ENCODE measurements at regions not wholly inside any gene's neighbourhood (a gene's known extent, or its start where the extent isn't known, plus 50 kb on each side); places are given as distances from the start of the nearest gene placed in this dataset.

DNA sequence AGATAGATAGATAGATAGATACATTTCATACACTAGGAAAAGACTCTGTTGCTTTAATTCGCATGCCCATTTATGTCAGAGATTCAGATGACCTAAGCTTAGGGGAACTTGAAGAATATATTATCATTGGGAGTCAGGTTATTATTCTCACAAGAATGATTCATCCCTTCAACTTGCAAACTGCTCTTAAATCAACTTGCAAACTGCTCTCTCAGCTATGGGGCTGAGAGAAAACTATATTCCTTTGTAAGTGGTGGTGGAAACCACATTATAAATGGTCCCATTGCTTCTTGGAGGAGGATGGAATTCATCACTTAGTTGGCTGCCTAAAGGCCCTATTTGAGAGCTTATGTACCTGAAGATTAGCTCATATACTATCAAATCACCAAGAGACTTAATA, 160.9 kb upstream of the STAC start:
- CTCF ChIA-PET, result no interaction called here
- Mint-ChIP-seq H3K27me3 (no peaks in the 10 kb centered on the region), H3K9me3 (peaks cover 3 to 12% (median 5%) of the 10 kb centered on the region in 3 donors), H3K4me3 (no peak overlapping the region), H3K27ac (no peak overlapping the region), H3K36me3 (no peaks in the 10 kb centered on the region), H3K4me1 (no peaks in the 10 kb centered on the region)
- WGBS (ENCODE audit: insufficient coverage), result no CpG with 5 or more reads among the region's 1 CpG
- POLR2A ChIA-PET, result no interaction called here
- no peak for ATAC-seq (replicated peaks in 1 of 4)
- DNase-seq, result no peak
- Histone ChIP-seq H3K4me3 (ENCODE audit: control insufficient read depth in 1 of 2, extremely low read depth in 1 of 2, low read length in 1 of 2) (no peak overlapping the region), H3K27ac (ENCODE audit: low read length) (no peak overlapping the region), H3K4me1 (ENCODE audit: control insufficient read depth in 1 of 2, extremely low read depth in 1 of 2, insufficient read depth in 2 of 2, low read length in 2 of 2) (no peaks in the 10 kb centered on the region), H3K36me3 (ENCODE audit: control insufficient read depth in 2 of 2, extremely low read depth in 1 of 2, insufficient read depth in 1 of 2, low read length in 1 of 2) (no peaks in the 10 kb centered on the region), H3K9me3 (no peaks in the 10 kb centered on the region), H3K27me3 (replicated peaks in 1 of 2; ENCODE audit: control insufficient read depth in 2 of 2, extremely low read depth in 1 of 2, insufficient read depth in 2 of 2, low read length in 1 of 2) (no peaks in the 10 kb centered on the region)

DNA sequence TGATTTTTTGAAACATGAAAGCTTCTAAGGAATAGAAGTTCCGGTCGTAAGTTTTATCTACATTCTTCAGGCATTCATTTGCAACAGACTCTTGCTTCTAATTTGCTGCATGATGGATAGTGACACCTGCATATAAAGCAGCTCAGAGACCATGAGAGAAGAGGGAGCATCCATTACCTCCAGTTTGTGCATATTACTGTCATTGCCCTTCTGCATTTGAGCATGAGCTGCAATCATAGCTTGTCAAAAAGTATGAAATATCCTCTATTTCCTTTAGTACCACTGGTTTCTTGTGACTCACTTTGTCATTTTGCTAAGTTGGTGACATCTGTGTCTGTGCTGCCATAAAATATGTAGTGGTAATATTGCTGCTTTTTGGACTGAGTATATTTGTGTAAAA, 160.1 kb upstream of the STAC start:
- no peak overlapping the region for H3K4me3 Mint-ChIP-seq
- DNase-seq (no peak), ATAC-seq (replicated peaks in 1 of 4) (no peak)
- CTCF ChIA-PET, result no interaction called here
- Histone ChIP-seq H3K27ac (ENCODE audit: low read length) (no peak overlapping the region), H3K9me3 (no peaks in the 10 kb centered on the region), H3K36me3 (ENCODE audit: control insufficient read depth in 2 of 2, extremely low read depth in 1 of 2, insufficient read depth in 1 of 2, low read length in 1 of 2) (no peaks in the 10 kb centered on the region), H3K4me1 (ENCODE audit: control insufficient read depth in 1 of 2, extremely low read depth in 1 of 2, insufficient read depth in 2 of 2, low read length in 2 of 2) (no peaks in the 10 kb centered on the region), H3K4me3 (ENCODE audit: control insufficient read depth in 1 of 2, extremely low read depth in 1 of 2, low read length in 1 of 2) (no peak overlapping the region), H3K27me3 (replicated peaks in 1 of 2; ENCODE audit: control insufficient read depth in 2 of 2, extremely low read depth in 1 of 2, insufficient read depth in 2 of 2, low read length in 1 of 2) (no peaks in the 10 kb centered on the region)
- 100% methylated on average over 2 of the region's 2 CpGs for WGBS (ENCODE audit: insufficient coverage)
- POLR2A ChIA-PET, result no interaction called here
- no peaks in the 10 kb centered on the region for H3K27me3 Mint-ChIP-seq
- no peaks in the 10 kb centered on the region for H3K4me1 Mint-ChIP-seq
- no peaks in the 10 kb centered on the region for H3K36me3 Mint-ChIP-seq
- H3K27ac Mint-ChIP-seq, result no peak overlapping the region
- H3K9me3 Mint-ChIP-seq, result peaks cover 5 to 14% (median 7%) of the 10 kb centered on the region in 3 donors

DNA sequence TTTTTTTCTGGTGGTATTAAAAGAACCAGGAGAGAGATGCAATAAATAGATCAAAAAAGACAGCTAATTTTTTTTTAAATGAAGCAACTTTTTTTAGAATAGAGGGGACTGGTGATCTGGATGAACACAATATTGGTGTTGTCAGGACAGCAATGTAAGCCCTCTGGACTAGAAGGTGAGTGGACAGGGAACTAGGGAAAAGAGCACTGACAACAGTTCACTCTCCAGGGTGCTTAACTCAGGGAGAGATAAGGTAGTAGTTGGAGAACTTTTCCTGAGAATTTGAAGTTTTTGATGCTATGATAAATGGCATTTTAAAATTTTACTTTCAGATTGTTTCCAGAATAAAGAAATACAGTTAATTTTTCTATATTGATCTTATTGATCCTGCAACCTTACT, 158.3 kb upstream of the STAC start:
- H3K36me3 Mint-ChIP-seq, result no peaks in the 10 kb centered on the region
- peaks cover 0 to 2% of the 10 kb centered on the region in 2 donors for H3K27me3 Mint-ChIP-seq
- ATAC-seq (replicated peaks in 1 of 4) (no peak), DNase-seq (no peak)
- Histone ChIP-seq H3K4me1 (ENCODE audit: control insufficient read depth in 1 of 2, extremely low read depth in 1 of 2, insufficient read depth in 2 of 2, low read length in 2 of 2) (no peaks in the 10 kb centered on the region), H3K27me3 (replicated peaks in 1 of 2; ENCODE audit: control insufficient read depth in 2 of 2, extremely low read depth in 1 of 2, insufficient read depth in 2 of 2, low read length in 1 of 2) (no peaks in the 10 kb centered on the region), H3K9me3 (no peaks in the 10 kb centered on the region), H3K36me3 (ENCODE audit: control insufficient read depth in 2 of 2, extremely low read depth in 1 of 2, insufficient read depth in 1 of 2, low read length in 1 of 2) (no peaks in the 10 kb centered on the region), H3K4me3 (ENCODE audit: control insufficient read depth in 1 of 2, extremely low read depth in 1 of 2, low read length in 1 of 2) (no peak overlapping the region), H3K27ac (ENCODE audit: low read length) (no peak overlapping the region)
- no peaks in the 10 kb centered on the region for H3K4me1 Mint-ChIP-seq
- no peak overlapping the region for H3K4me3 Mint-ChIP-seq
- no peak overlapping the region for H3K27ac Mint-ChIP-seq
- H3K9me3 Mint-ChIP-seq, result peaks cover 7 to 16% (median 9%) of the 10 kb centered on the region in 3 donors
- ChIA-PET POLR2A (no interaction called here), CTCF (no interaction called here)

DNA sequence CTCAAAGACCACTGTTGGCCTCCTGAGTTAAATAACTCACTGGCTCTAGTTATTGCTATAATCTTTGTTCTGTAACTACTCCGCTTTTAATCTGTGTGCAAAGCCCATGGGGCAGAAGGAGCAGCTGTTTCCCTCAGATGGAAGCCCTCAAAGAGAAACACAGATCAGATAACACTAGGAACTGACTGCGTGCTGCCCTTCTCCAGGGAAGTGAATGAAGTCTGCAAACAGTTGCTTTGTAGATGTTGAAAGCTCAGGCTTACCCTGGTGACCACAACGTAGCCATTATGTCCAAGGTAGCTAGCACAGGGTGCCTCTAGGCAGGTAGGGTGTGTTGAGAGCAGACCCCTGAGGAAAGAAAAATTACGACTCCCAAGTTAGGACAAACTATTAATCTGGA, 152.3 kb upstream of the STAC start:
- DNase-seq, result no peak
- Mint-ChIP-seq H3K4me1 (no peaks in the 10 kb centered on the region), H3K4me3 (no peak overlapping the region), H3K27me3 (peaks cover 0 to 2% of the 10 kb centered on the region in 2 donors), H3K27ac (no peak overlapping the region), H3K9me3 (peaks cover 4 to 12% (median 6%) of the 10 kb centered on the region in 3 donors), H3K36me3 (no peaks in the 10 kb centered on the region)
- Histone ChIP-seq H3K36me3 (ENCODE audit: control insufficient read depth in 2 of 2, extremely low read depth in 1 of 2, insufficient read depth in 1 of 2, low read length in 1 of 2) (no peaks in the 10 kb centered on the region), H3K27ac (ENCODE audit: low read length) (no peak overlapping the region), H3K9me3 (no peaks in the 10 kb centered on the region), H3K4me3 (ENCODE audit: control insufficient read depth in 1 of 2, extremely low read depth in 1 of 2, low read length in 1 of 2) (no peak overlapping the region), H3K4me1 (ENCODE audit: control insufficient read depth in 1 of 2, extremely low read depth in 1 of 2, insufficient read depth in 2 of 2, low read length in 2 of 2) (no peaks in the 10 kb centered on the region), H3K27me3 (replicated peaks in 1 of 2; ENCODE audit: control insufficient read depth in 2 of 2, extremely low read depth in 1 of 2, insufficient read depth in 2 of 2, low read length in 1 of 2) (no peaks in the 10 kb centered on the region)
- POLR2A ChIA-PET, result no interaction called here
- CTCF ChIA-PET, result no interaction called here
- ATAC-seq (replicated peaks in 1 of 4), result no peak
- 11% methylated on average over 2 of the region's 4 CpGs for WGBS (ENCODE audit: insufficient coverage)

DNA sequence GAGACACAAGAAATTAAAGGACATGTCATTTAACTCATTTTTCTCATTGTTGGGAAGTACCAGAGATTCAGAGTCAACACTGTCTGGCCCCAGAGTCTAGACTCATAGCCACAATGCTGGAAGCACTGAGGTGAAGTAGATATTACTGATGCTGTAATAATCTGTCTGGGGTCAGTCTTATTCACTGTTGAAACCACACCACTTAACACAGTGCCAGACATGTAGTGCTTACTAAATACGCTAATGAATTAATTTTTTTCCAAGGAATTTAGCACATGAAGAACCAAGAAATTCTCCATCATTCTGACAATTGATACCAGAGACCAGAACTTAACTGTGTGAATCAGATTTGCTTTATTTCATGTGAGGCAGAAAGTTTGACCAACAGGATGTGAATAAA, 150.8 kb upstream of the STAC start:
- no peaks in the 10 kb centered on the region for H3K36me3 Mint-ChIP-seq
- H3K4me3 Mint-ChIP-seq, result no peak overlapping the region
- peaks cover 7 to 16% (median 10%) of the 10 kb centered on the region in 3 donors for H3K9me3 Mint-ChIP-seq
- no peak overlapping the region for H3K4me3 ChIP-seq (ENCODE audit: control insufficient read depth in 1 of 2, extremely low read depth in 1 of 2, low read length in 1 of 2)
- no peaks in the 10 kb centered on the region for H3K36me3 ChIP-seq (ENCODE audit: control insufficient read depth in 2 of 2, extremely low read depth in 1 of 2, insufficient read depth in 1 of 2, low read length in 1 of 2)
- no peak overlapping the region for H3K27ac Mint-ChIP-seq
- H3K4me1 Mint-ChIP-seq, result no peaks in the 10 kb centered on the region
- H3K27me3 ChIP-seq (replicated peaks in 1 of 2; ENCODE audit: control insufficient read depth in 2 of 2, extremely low read depth in 1 of 2, insufficient read depth in 2 of 2, low read length in 1 of 2), result no peaks in the 10 kb centered on the region
- no peaks in the 10 kb centered on the region for H3K4me1 ChIP-seq (ENCODE audit: control insufficient read depth in 1 of 2, extremely low read depth in 1 of 2, insufficient read depth in 2 of 2, low read length in 2 of 2)
- ChIA-PET POLR2A (no interaction called here), CTCF (no interaction called here)
- DNase-seq, result no peak
- no peak for ATAC-seq (replicated peaks in 1 of 4)
- no peaks in the 10 kb centered on the region for H3K9me3 ChIP-seq
- WGBS (ENCODE audit: insufficient coverage), result no CpG with 5 or more reads among the region's 1 CpG
- no peak overlapping the region for H3K27ac ChIP-seq (ENCODE audit: low read length)
- H3K27me3 Mint-ChIP-seq, result peaks cover 0 to 2% of the 10 kb centered on the region in 2 donors

DNA sequence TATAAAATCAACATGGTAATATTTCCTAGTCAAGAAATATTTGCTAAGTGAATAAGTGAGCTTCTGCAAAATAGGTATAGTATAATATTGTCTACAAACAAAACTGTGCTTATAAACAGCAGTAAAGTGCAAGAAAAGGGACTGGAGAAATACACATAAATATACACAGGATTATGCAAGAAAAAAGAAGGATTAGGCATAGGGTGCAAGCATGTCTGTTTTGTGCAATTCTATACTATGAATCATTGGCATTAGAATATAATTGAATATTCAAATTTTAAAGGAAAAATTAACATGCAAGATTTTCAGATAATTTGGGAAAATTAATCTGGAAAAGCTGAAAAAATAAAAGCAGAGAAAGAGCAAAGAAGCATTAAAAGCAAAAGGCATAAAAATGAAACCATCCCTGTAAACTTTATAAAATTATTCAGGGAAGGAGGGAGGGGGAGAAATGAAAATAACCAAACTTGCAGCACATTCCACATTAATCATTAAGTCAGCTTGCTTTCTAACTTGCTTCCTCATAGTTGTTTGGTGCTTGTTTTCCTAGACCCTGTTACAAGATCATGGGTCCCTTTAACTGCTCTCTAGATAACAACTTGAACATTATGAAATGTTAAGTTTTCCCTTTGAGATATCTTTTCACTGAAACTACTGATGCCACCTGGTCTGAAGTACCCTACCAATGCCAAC, 147.4 kb upstream of the STAC start:
- DNase-seq (no peak), ATAC-seq (replicated peaks in 1 of 4) (no peak)
- H3K4me1 ChIP-seq (ENCODE audit: control insufficient read depth in 1 of 2, extremely low read depth in 1 of 2, insufficient read depth in 2 of 2, low read length in 2 of 2), result no peaks in the 10 kb centered on the region
- H3K27me3 ChIP-seq (replicated peaks in 1 of 2; ENCODE audit: control insufficient read depth in 2 of 2, extremely low read depth in 1 of 2, insufficient read depth in 2 of 2, low read length in 1 of 2), result no peaks in the 10 kb centered on the region
- Mint-ChIP-seq H3K27ac (no peak overlapping the region), H3K9me3 (peaks cover 15 to 18% (median 18%) of the 10 kb centered on the region in 3 donors), H3K4me3 (no peak overlapping the region), H3K4me1 (no peaks in the 10 kb centered on the region), H3K27me3 (no peaks in the 10 kb centered on the region), H3K36me3 (no peaks in the 10 kb centered on the region)
- H3K9me3 ChIP-seq, result no peaks in the 10 kb centered on the region
- no peak overlapping the region for H3K4me3 ChIP-seq (ENCODE audit: control insufficient read depth in 1 of 2, extremely low read depth in 1 of 2, low read length in 1 of 2)
- no peaks in the 10 kb centered on the region for H3K36me3 ChIP-seq (ENCODE audit: control insufficient read depth in 2 of 2, extremely low read depth in 1 of 2, insufficient read depth in 1 of 2, low read length in 1 of 2)
- ChIA-PET POLR2A (no interaction called here), CTCF (no interaction called here)
- no peak overlapping the region for H3K27ac ChIP-seq (ENCODE audit: low read length)

DNA sequence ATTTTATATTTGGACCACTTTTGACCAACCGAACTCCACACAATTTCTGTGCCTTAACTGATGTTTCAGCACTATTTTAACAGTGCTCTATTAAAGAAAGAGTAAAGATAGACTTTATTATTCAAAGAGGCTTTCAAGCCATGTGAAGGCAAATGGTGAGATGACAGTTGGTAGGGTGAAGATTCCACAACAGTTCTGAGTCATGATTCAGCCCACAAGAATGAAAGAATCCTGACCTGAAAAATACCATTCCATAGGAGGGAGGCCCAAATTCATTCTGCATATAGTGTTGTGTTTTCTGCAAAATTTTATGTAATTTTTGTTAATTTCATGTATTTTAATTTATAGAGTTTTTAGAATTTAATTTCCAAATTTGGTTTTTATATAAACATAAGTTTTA, 135.6 kb upstream of the STAC start:
- H3K36me3 Mint-ChIP-seq, result no peaks in the 10 kb centered on the region
- no peak overlapping the region for H3K27ac Mint-ChIP-seq
- no peak for ATAC-seq (replicated peaks in 1 of 4)
- H3K36me3 ChIP-seq (ENCODE audit: control insufficient read depth in 2 of 2, extremely low read depth in 1 of 2, insufficient read depth in 1 of 2, low read length in 1 of 2), result no peaks in the 10 kb centered on the region
- ChIA-PET CTCF (no interaction called here), POLR2A (no interaction called here)
- H3K27me3 ChIP-seq (replicated peaks in 1 of 2; ENCODE audit: control insufficient read depth in 2 of 2, extremely low read depth in 1 of 2, insufficient read depth in 2 of 2, low read length in 1 of 2), result peaks cover 0 to under 1% of the 10 kb centered on the region in 2 experiments
- no peak overlapping the region for H3K4me3 Mint-ChIP-seq
- no CpG with 5 or more reads among the region's 1 CpG for WGBS (ENCODE audit: insufficient coverage)
- peaks cover 0 to 3% of the 10 kb centered on the region in 2 donors for H3K27me3 Mint-ChIP-seq
- no peaks in the 10 kb centered on the region for H3K9me3 ChIP-seq
- no peaks in the 10 kb centered on the region for H3K4me1 ChIP-seq (ENCODE audit: control insufficient read depth in 1 of 2, extremely low read depth in 1 of 2, insufficient read depth in 2 of 2, low read length in 2 of 2)
- no peak for DNase-seq
- H3K9me3 Mint-ChIP-seq, result peaks cover 0 to 4% (median 4%) of the 10 kb centered on the region in 3 donors
- no peak overlapping the region for H3K4me3 ChIP-seq (ENCODE audit: control insufficient read depth in 1 of 2, extremely low read depth in 1 of 2, low read length in 1 of 2)
- H3K4me1 Mint-ChIP-seq, result no peaks in the 10 kb centered on the region
- H3K27ac ChIP-seq (ENCODE audit: low read length), result no peak overlapping the region
